GDM1 (cell line): ENCODE measurements at regions not wholly inside any gene's neighbourhood (a gene's known extent, or its start where the extent isn't known, plus 50 kb on each side); places are given as distances from the start of the nearest gene placed in this dataset.
"Not testable (repeated sequence)": the region's sequence is repeated elsewhere in the genome, so short reads cannot be mapped to it uniquely, and the experiment has no call there.

Experiments
- DNase-seq: peaks from one replicate; lab custom pipeline; 2025; lab: John Stamatoyannopoulos, UW

DNA sequence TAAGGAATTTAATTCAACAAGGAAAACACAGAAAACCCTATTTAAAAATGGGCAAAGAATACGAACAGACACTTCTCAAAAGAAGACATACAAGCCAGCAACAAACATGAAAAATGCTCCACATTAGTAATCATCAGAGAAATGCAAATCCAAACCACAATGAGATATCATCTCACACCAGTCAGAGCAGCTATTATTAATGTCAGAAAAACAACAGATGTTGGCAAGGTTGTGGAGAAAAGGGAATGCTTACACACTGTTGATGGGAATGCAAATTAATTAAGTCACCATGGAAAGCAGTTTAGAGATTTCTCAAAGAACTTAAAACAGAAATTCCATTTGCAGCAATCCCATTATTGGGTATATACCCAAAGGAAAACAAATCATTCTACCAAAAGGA lies 55.2 kb downstream of the GCC1 start:
- no peak for DNase-seq

GRCh38 chr7:127527561-127527960 lies 57.8 kb downstream of the GCC1 start:
- no peak for DNase-seq

- no peak for DNase-seq
Observed at GRCh38 chr7:127525866-127526480, 59.4 kb downstream of the GCC1 start.

DNA sequence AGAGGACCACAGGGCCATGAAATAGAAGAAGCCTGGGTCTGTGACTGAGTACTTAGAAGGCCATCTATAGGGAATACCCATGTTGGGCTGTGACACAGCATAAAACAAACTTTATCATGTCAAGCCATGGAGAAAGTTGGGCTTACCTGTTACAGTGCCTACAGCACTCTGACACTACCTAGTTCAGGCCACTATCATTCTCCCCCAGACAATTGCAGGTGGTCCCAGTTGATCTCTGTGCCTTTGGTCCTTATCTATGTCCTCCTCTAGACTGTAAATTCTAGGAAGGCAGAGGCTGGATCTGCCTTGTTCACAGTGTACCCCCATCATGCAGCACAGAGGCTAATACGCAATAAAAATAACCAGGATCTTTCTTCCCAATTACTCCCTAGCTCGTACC lies 69.1 kb downstream of the GCC1 start:
- no peak for DNase-seq

DNA sequence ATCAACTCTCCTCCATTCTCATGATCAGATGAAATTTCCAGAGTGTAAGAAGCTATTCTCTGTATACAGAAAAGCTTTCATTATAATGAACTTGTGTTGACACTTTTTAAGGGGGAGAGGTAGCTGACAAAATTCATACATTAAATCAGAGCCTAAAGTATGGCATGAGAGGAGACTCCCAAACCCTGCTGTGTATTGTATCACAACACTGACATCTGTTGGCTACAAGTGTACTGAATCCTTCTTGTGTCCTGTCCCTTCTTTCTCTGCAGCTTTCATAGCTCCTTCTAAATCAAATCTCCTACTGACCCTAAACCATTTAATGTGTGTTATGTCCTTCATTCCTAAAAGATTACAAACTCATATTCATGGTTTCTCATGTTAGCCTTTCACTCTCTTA lies 70.9 kb downstream of the GCC1 start:
- DNase-seq = no peak

DNA sequence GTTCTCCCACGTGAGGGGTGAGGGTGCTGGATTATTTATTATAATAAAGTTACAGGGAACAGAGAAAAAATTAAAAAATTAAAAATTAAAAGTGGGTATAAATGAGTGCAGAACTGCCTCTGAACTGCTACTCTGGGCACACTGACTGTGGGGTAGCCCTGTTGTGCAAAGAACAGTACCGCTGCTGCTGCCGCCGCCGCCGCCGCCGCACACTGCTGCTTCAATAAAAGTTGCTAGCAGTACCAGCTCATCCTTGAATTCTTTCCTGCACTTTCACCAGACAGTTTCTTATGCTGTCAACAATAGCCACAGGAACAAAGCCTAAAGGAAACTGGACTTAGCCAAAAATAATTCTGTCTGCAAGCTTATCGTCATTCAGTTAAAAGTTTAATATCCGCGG lies 72.1 kb downstream of the GCC1 start:
- no peak for DNase-seq

GRCh38 chr7:127512663-127513062 lies 72.7 kb downstream of the GCC1 start:
- DNase-seq = no peak

GRCh38 chr7:127504715-127505114 lies 80.7 kb downstream of the GCC1 start:
- DNase-seq = no peak

GRCh38 chr7:127501817-127502216 lies 83.6 kb downstream of the GCC1 start:
- no peak for DNase-seq

DNA sequence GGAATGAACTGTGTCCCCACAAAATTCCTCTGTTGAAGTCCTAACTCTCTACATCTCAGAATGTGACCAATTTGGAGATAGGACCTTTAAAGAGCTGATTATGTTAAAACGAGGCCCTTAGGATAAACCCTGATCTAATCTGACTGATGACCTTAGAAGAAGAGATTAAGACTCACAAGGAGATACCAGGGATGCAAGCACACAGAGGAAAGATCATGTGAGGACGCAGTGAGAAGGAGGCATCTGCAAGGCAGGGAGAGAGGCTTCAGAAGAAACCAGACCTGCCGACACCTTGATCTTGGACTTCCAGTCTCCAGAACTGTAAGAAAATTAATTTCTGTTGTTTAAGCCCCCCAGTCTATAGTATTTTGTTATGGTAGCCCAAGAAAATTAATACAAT lies 94.9 kb upstream of the ZNF800 start:
- no peak for DNase-seq

- DNase-seq = no peak
Observed at GRCh38 chr7:127486654-127487053, 94.1 kb upstream of the ZNF800 start.

- DNase-seq = no peak
Observed at GRCh38 chr7:127485482-127485881, 93.0 kb upstream of the ZNF800 start.

GRCh38 chr7:127484954-127485353 lies 92.4 kb upstream of the ZNF800 start:
- DNase-seq = no peak

DNA sequence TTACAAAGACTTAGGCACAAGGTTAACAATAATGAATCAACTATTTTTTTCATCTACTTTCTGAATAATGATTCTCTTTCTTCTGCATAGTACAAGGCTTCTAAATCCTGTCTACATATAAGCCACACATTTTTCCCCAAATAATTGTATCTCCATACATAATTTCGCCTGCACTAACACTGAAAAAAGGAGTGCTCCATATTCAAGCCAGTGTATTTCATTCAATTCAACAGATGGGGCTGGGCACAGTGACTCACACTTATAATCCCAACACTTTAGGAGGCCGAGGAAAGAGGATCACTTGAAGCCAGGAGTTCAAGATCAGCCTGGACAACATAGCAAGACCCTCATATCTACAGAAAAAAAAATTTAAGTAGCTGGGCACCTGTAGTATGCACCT lies 86.0 kb upstream of the ZNF800 start:
- no peak for DNase-seq

DNA sequence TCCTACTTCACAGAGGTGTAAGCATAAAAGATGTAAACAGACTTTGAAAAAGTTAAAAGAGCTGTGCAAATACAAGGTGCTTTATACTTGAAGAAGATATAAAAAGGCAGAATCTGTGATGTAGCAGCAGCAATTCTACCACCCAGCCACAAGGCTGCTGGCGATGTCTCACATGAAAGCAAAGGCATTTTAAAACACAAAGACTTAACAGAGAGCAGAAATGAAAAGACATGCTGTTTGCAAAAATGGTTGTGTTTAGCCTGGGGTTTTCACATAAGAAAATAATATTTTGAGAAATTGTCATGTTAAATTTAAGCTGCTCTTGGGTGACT lies 85.5 kb upstream of the ZNF800 start:
- no peak for DNase-seq

GRCh38 chr7:127477295-127478023 lies 85.0 kb upstream of the ZNF800 start:
- DNase-seq = no peak

DNA sequence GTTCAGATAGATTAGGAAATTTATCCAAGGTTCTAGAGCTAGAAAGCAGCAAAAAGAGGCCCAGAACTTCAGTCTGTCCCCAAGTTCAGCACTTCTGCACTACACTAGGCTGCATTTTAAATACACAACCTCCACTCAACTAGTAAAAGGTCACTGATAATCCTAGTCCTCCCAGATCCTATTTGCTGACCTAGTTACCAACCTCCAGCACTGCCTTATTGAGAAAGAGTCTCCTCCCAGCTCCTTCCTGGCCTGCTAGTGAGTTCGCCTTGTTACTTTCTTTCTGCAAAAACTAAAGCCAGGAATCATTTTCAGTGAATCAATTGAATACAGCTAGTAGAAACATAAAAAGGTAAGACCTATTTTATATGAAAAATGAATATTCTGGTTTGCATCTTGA lies 84.1 kb upstream of the ZNF800 start:
- DNase-seq = no peak

- DNase-seq = no peak
Observed at GRCh38 chr7:127474457-127474856, 81.9 kb upstream of the ZNF800 start.

DNA sequence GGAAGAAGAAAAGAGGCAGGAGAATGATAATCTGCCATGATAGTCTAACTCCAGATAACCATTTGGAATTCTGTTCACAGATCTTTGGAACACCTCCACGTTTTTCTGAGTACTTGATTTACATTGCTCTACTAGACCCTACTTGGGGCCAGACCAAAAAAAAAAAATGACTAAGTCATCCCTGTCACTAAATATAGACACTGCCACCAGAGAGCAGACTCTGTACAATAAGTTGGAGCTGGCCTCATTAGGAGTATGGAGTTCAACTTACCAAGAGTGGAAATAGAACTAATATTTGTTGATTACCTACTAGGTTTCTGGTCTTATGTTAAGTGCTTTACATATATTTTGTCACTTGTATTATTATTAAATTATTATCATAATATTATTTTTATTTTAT lies 80.9 kb upstream of the ZNF800 start:
- no peak for DNase-seq

GRCh38 chr7:127460077-127460476 lies 67.6 kb upstream of the ZNF800 start:
- DNase-seq = no peak

- not testable (repeated sequence) for DNase-seq
Observed at GRCh38 chr7:127451258-127451657, 58.8 kb upstream of the ZNF800 start.

DNA sequence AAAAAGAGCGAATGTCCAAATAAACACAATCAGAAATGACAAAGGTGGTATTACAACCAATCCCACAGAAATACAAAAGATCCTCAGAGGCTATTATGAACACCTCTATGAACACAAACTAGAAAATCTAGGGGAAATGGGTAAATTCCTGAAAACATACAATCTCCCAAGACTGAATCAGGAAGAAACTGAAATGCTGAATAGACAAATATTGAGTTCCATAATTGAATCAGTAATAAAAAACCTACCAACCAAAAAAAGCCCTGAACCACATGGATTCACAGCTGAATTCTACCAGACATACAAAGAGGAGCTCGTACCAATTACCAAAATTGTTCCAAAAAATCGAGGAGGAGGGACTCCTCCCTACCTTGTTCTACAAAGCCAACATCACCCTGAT lies 56.1 kb upstream of the ZNF800 start:
- DNase-seq = no peak

- DNase-seq = peak; percentile 68
Observed at GRCh38 chr7:127447326-127447945, 54.9 kb upstream of the ZNF800 start.

DNA sequence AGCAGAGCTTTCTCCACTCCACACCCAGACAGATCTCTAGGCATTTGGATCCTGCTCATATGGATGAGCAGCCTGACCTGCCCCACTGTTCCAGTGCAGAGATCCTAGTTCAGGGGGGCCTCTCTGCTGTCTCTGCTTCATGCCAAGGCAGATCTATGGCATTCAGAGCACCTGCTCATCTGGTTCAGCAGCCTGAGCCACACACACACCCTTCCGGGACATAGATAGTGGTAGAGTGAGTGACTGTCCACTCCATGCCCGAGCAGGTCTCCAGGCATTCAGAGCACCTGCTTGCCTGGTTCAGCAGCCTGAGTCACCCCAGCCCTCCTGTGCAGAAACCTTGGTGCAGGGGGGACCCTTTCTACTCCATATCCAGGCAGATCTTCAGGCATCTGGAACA lies 54.3 kb upstream of the ZNF800 start:
- no peak for DNase-seq
